HUES64 (cell line): ENCODE measurements at regions not wholly inside any gene's neighbourhood (a gene's known extent, or its start where the extent isn't known, plus 50 kb on each side); places are given as distances from the start of the nearest gene placed in this dataset.

Source experiments
- H3K27ac ChIP-seq: 2 replicates; pipeline ENCODE4 v1.7.0; 2013; ENCODE audit warnings: low read depth, low read length, inconsistent platforms
- H3K27me3 ChIP-seq: 2 replicates; pipeline ENCODE4 v1.6.1; 2013; ENCODE audit warnings: mild to moderate bottlenecking, low read length; ENCODE audit not compliant: insufficient read depth
- H3K36me3 ChIP-seq: 2 replicates; pipeline ENCODE4 v1.6.1; 2013; ENCODE audit warnings: mild to moderate bottlenecking, low read length; ENCODE audit not compliant: insufficient read depth
- H3K4me1 ChIP-seq: 2 replicates; pipeline ENCODE4 v1.6.1; 2013; ENCODE audit warnings: mild to moderate bottlenecking, low read length, moderate library complexity; ENCODE audit not compliant: insufficient read depth
- H3K4me3 ChIP-seq: 2 replicates; pipeline ENCODE4 v1.5.1; 2013; ENCODE audit warnings: mild to moderate bottlenecking, low read length, moderate library complexity
- H3K9ac ChIP-seq: 2 replicates; pipeline ENCODE4 v1.6.1; 2013; ENCODE audit warnings: mild to moderate bottlenecking, low read depth, low read length
- H3K9me3 ChIP-seq: 2 replicates; pipeline ENCODE4 v1.6.1; 2013; ENCODE audit warnings: low read depth, low read length; ENCODE audit not compliant: insufficient read depth
- WGBS: fragments of 150-250, 120-280 bp; methylation state at CpG from one replicate; pipeline ENCODE4 v1.1.7; 2013; ENCODE audit warnings: missing lambda C conversion rate; 5-methylcytosine and 5-hydroxymethylcytosine counted together

- Histone ChIP-seq H3K4me1 (no peaks in the 10 kb centered on the region), H3K4me3 (no peak overlapping the region), H3K27ac (no peak overlapping the region), H3K9me3 (no peaks in the 10 kb centered on the region), H3K27me3 (no peaks in the 10 kb centered on the region), H3K9ac (no peak overlapping the region), H3K36me3 (no peaks in the 10 kb centered on the region)
- WGBS, result 91% methylated on average over 1 of the region's 1 CpG
Measured at GRCh38 chr3:95474338-95474737, 1340.1 kb upstream of the EPHA6 start.

GRCh38 chr3:95476534-95476933, 1337.9 kb upstream of the EPHA6 start:
- Histone ChIP-seq H3K9me3 (no peaks in the 10 kb centered on the region), H3K4me1 (no peaks in the 10 kb centered on the region), H3K27me3 (no peaks in the 10 kb centered on the region), H3K27ac (no peak overlapping the region), H3K4me3 (no peak overlapping the region), H3K9ac (no peak overlapping the region), H3K36me3 (no peaks in the 10 kb centered on the region)
- WGBS, result 88% methylated on average over 1 of the region's 2 CpGs

- no peaks in the 10 kb centered on the region for H3K27me3 ChIP-seq
- H3K36me3 ChIP-seq, result no peaks in the 10 kb centered on the region
- no CpG with 5 or more reads among the region's 1 CpG for WGBS
- H3K9me3 ChIP-seq, result 0 out of 2 replicates have a peak, but pooled peaks cover 3% of the 10 kb centered on the region
- H3K9ac ChIP-seq, result no peak overlapping the region
- no peaks in the 10 kb centered on the region for H3K4me1 ChIP-seq
- H3K4me3 ChIP-seq, result no peak overlapping the region
- H3K27ac ChIP-seq, result no peak overlapping the region
Measured at GRCh38 chr3:95506174-95506573, 1308.2 kb upstream of the EPHA6 start.

GRCh38 chr3:95508124-95508523, 1306.3 kb upstream of the EPHA6 start:
- 100% methylated on average over 2 of the region's 2 CpGs for WGBS
- Histone ChIP-seq H3K4me1 (no peaks in the 10 kb centered on the region), H3K27ac (no peak overlapping the region), H3K36me3 (no peaks in the 10 kb centered on the region), H3K9me3 (0 out of 2 replicates have a peak, but pooled peaks cover 3% of the 10 kb centered on the region), H3K27me3 (no peaks in the 10 kb centered on the region), H3K9ac (no peak overlapping the region), H3K4me3 (no peak overlapping the region)

GRCh38 chr3:95511828-95512227, 1302.6 kb upstream of the EPHA6 start:
- Histone ChIP-seq H3K27me3 (no peaks in the 10 kb centered on the region), H3K9me3 (0 out of 2 replicates have a peak, but pooled peaks cover 3% of the 10 kb centered on the region), H3K4me3 (no peak overlapping the region), H3K9ac (no peak overlapping the region), H3K4me1 (no peaks in the 10 kb centered on the region), H3K27ac (no peak overlapping the region), H3K36me3 (no peaks in the 10 kb centered on the region)
- WGBS, result 94% methylated on average over 1 of the region's 1 CpG

GRCh38 chr3:95514260-95514659, 1300.1 kb upstream of the EPHA6 start:
- Histone ChIP-seq H3K36me3 (no peaks in the 10 kb centered on the region), H3K4me3 (no peak overlapping the region), H3K9me3 (0 out of 2 replicates have a peak, but pooled peaks cover 3% of the 10 kb centered on the region), H3K27me3 (no peaks in the 10 kb centered on the region), H3K9ac (no peak overlapping the region), H3K27ac (no peak overlapping the region), H3K4me1 (no peaks in the 10 kb centered on the region)
- WGBS, result over 99% methylated on average over 2 of the region's 2 CpGs

- no peak overlapping the region for H3K27ac ChIP-seq
- H3K36me3 ChIP-seq, result no peaks in the 10 kb centered on the region
- H3K9me3 ChIP-seq, result no peaks in the 10 kb centered on the region
- H3K4me3 ChIP-seq, result no peak overlapping the region
- H3K4me1 ChIP-seq, result no peaks in the 10 kb centered on the region
- no CpG with 5 or more reads among the region's 2 CpGs for WGBS
- no peaks in the 10 kb centered on the region for H3K27me3 ChIP-seq
- H3K9ac ChIP-seq, result no peak overlapping the region
Measured at GRCh38 chr3:95521396-95521795, 1293.0 kb upstream of the EPHA6 start.

- 100% methylated on average over 1 of the region's 2 CpGs for WGBS
- no peak overlapping the region for H3K9ac ChIP-seq
Measured at GRCh38 chr3:95522449-95522848, 1291.9 kb upstream of the EPHA6 start.

GRCh38 chr3:95539950-95540483, 1274.4 kb upstream of the EPHA6 start:
- no peaks in the 10 kb centered on the region for H3K9me3 ChIP-seq
- H3K4me3 ChIP-seq, result no peak overlapping the region
- no peaks in the 10 kb centered on the region for H3K27me3 ChIP-seq
- H3K36me3 ChIP-seq, result no peaks in the 10 kb centered on the region
- H3K4me1 ChIP-seq, result peaks cover 5% of the 10 kb centered on the region; the same call in 1 of the 2 replicates
- no peak overlapping the region for H3K27ac ChIP-seq
- no peak overlapping the region for H3K9ac ChIP-seq

More at GRCh38 chr3:95522449-95522848, 1291.9 kb upstream of the EPHA6 start:
- Histone ChIP-seq H3K9me3 (no peaks in the 10 kb centered on the region), H3K36me3 (no peaks in the 10 kb centered on the region), H3K4me1 (no peaks in the 10 kb centered on the region), H3K27ac (no peak overlapping the region), H3K27me3 (no peaks in the 10 kb centered on the region), H3K4me3 (no peak overlapping the region)

- H3K9ac ChIP-seq, result no peak overlapping the region
- H3K4me1 ChIP-seq, result peaks cover 6% of the 10 kb centered on the region; the same call in 1 of the 2 replicates
- no peaks in the 10 kb centered on the region for H3K27me3 ChIP-seq
- H3K9me3 ChIP-seq, result no peaks in the 10 kb centered on the region
- H3K27ac ChIP-seq, result no peak overlapping the region
- H3K4me3 ChIP-seq, result no peak overlapping the region
- no CpG with 5 or more reads among the region's 1 CpG for WGBS
- H3K36me3 ChIP-seq, result no peaks in the 10 kb centered on the region
Measured at GRCh38 chr3:95565502-95565901, 1248.9 kb upstream of the EPHA6 start.

GRCh38 chr3:95567346-95567745, 1247.0 kb upstream of the EPHA6 start:
- Histone ChIP-seq H3K4me3 (no peak overlapping the region), H3K27ac (no peak overlapping the region), H3K36me3 (no peaks in the 10 kb centered on the region), H3K27me3 (no peaks in the 10 kb centered on the region), H3K4me1 (peaks cover 3% of the 10 kb centered on the region; the same call in 1 of the 2 replicates), H3K9me3 (no peaks in the 10 kb centered on the region), H3K9ac (no peak overlapping the region)
- 57% methylated on average over 3 of the region's 3 CpGs for WGBS

GRCh38 chr3:95586754-95587153, 1227.6 kb upstream of the EPHA6 start:
- Histone ChIP-seq H3K9me3 (no peaks in the 10 kb centered on the region), H3K27ac (no peak overlapping the region), H3K4me3 (no peak overlapping the region), H3K9ac (no peak overlapping the region), H3K36me3 (no peaks in the 10 kb centered on the region), H3K4me1 (no peaks in the 10 kb centered on the region), H3K27me3 (no peaks in the 10 kb centered on the region)
- 99% methylated on average over 2 of the region's 2 CpGs for WGBS
